SK-N-SH (cell line): ENCODE measurements at regions not wholly inside any gene's neighbourhood (a gene's known extent, or its start where the extent isn't known, plus 50 kb on each side); places are given as distances from the start of the nearest gene placed in this dataset.

ENCODE experiments used
- CTCF ChIA-PET: fragments of 300-600, 350-600 bp; formaldehyde crosslinking; extraction: SDS; loops from one replicate; lab custom pipeline; 2021; lab: Yijun Ruan, JAX
- POLR2A ChIA-PET: fragments of 350-600 bp; sonication (Branson Sonifier 250); formaldehyde crosslinking; extraction: SDS; loops from one replicate; lab custom pipeline; 2020; ENCODE audit warnings: antibody characterized with exemption, inconsistent platforms; lab: Yijun Ruan, JAX
- DNase-seq: peaks from one replicate; pipeline ENCODE4 v3.0.0; 2012
- H2AFZ ChIP-seq: fragments of 200-600 bp; sonication (generic); 2 replicates; pipeline ENCODE4 v1.8.1; 2016; ENCODE audit warnings: antibody characterized with exemption, mild to moderate bottlenecking, low read depth
- H3F3A ChIP-seq: fragments of 200-600 bp; sonication (generic); replicated peaks from 2 replicates; pipeline ENCODE3; 2016; ENCODE audit warnings: antibody characterized with exemption, mild to moderate bottlenecking; ENCODE audit not compliant: insufficient read depth
- H3K27ac ChIP-seq, 2 experiments: fragments of 200-500 bp in 1 of 2; fragments of 200-600 bp in 1 of 2; sonication (Bioruptor generic) in 1 of 2; sonication (generic), shearing (Covaris generic) in 1 of 2; 2 replicates each; pipeline versions ENCODE4 v1.5.1 to v1.6.1; 2014 to 2016; ENCODE audit warnings: low read depth in 2 of 2, inconsistent platforms in 1 of 2, low read length in 1 of 2, mild to moderate bottlenecking in 1 of 2, mixed read lengths in 1 of 2
- H3K27me3 ChIP-seq: fragments of 200-600 bp; sonication (generic), shearing (Covaris generic); 2 replicates; pipeline ENCODE4 v1.6.1; 2016; ENCODE audit warnings: mixed run types; ENCODE audit not compliant: insufficient read depth
- H3K36me3 ChIP-seq, 2 experiments: fragments of 200-500 bp in 1 of 2; fragments of 200-600 bp in 1 of 2; sonication (Bioruptor generic) in 1 of 2; sonication (generic) in 1 of 2; replicated peaks in 1 of 2; 2 replicates each; pipeline versions ENCODE3 to v1.5.1; 2014 to 2016; ENCODE audit warnings: low read length in 1 of 2, mild to moderate bottlenecking in 1 of 2; ENCODE audit not compliant: insufficient read depth in 2 of 2, control insufficient read depth in 1 of 2
- H3K4me1 ChIP-seq, 2 experiments: fragments of 200-500 bp in 1 of 2; fragments of 200-600 bp in 1 of 2; sonication (Bioruptor generic) in 1 of 2; sonication (generic), shearing (Covaris generic) in 1 of 2; 2 replicates each; pipeline versions ENCODE4 v1.5.1 to v1.6.1; 2014 to 2016; ENCODE audit warnings: low read depth in 1 of 2, low read length in 1 of 2, mixed run types in 1 of 2; ENCODE audit not compliant: insufficient read depth in 2 of 2, control insufficient read depth in 1 of 2
- H3K4me2 ChIP-seq: fragments of 200-600 bp; sonication (generic), shearing (Covaris generic); 2 replicates; pipeline ENCODE4 v1.6.1; 2017; ENCODE audit warnings: mixed run types
- H3K4me3 ChIP-seq, 2 experiments: fragments of 200-500 bp in 1 of 2; fragments of 200-600 bp in 1 of 2; sonication (Bioruptor generic) in 1 of 2; sonication (generic), shearing (Covaris generic) in 1 of 2; 2 replicates each; pipeline versions ENCODE4 v1.5.1 to v1.8.1; 2014 to 2016; ENCODE audit warnings: low read depth in 2 of 2, inconsistent platforms in 1 of 2, low read length in 1 of 2, mild to moderate bottlenecking in 1 of 2, mixed read lengths in 1 of 2, moderate library complexity in 1 of 2
- H3K79me2 ChIP-seq: fragments of 200-600 bp; sonication (generic); 2 replicates; pipeline ENCODE4 v1.8.1; 2017; ENCODE audit warnings: mild to moderate bottlenecking; ENCODE audit not compliant: insufficient read depth
- H3K9ac ChIP-seq: fragments of 200-600 bp; sonication (generic); 2 replicates; pipeline ENCODE4 v1.6.1; 2017; ENCODE audit warnings: mixed run types
- H3K9me2 ChIP-seq: fragments of 200-600 bp; sonication (generic); 2 replicates; pipeline ENCODE4 v1.6.1; 2017; ENCODE audit warnings: mixed run types
- H3K9me3 ChIP-seq: fragments of 200-600 bp; sonication (generic); 2 replicates; pipeline ENCODE4 v1.6.1; 2017; ENCODE audit warnings: mixed run types, mild to moderate bottlenecking, moderate library complexity
- H4K20me1 ChIP-seq: fragments of 200-600 bp; sonication (generic); 2 replicates; pipeline ENCODE4 v1.6.1; 2017; ENCODE audit warnings: mild to moderate bottlenecking, mixed run types; ENCODE audit not compliant: insufficient read depth
- CHD2 ChIP-seq: fragments of 150-350 bp; IDR thresholded peaks from 2 replicates; pipeline ENCODE4 v1.6.1; 2018; ENCODE audit warnings: low read length; ENCODE audit not compliant: partially characterized antibody
- CTCF ChIP-seq: fragments of 200-600 bp; sonication (generic); IDR thresholded peaks from 2 replicates; pipeline ENCODE4 v1.6.1; 2017; ENCODE audit warnings: antibody characterized with exemption, mild to moderate bottlenecking, moderate library complexity
- ELF1 ChIP-seq: IDR thresholded peaks from 2 replicates; pipeline ENCODE4 v1.4.0; 2012
- EP300 ChIP-seq, 2 experiments: IDR thresholded peaks; 2 replicates each; pipeline versions ENCODE4 v1.4.0 to v1.6.1; 2012; ENCODE audit warnings: borderline replicate concordance in 1 of 2, low read depth in 1 of 2, low read length in 1 of 2
- EZH2phosphoT487 ChIP-seq: fragments of 200-600 bp; sonication (generic); IDR thresholded peaks from 2 replicates; pipeline ENCODE4 v1.6.1; 2017; ENCODE audit warnings: low read depth, mixed run types, mild to moderate bottlenecking, antibody characterized with exemption, moderate library complexity, borderline replicate concordance
- FOSL2 ChIP-seq: IDR thresholded peaks from 2 replicates; pipeline ENCODE4 v1.4.0; 2012; ENCODE audit warnings: low read depth, mild to moderate bottlenecking, moderate library complexity, borderline replicate concordance
- FOXJ3 ChIP-seq: sonication (generic); formaldehyde crosslinking; IDR thresholded peaks from 2 replicates; pipeline ENCODE4 v1.5.1; 2020; ENCODE audit warnings: mild to moderate bottlenecking, missing genetic modification reagents
- FOXM1 ChIP-seq: IDR thresholded peaks from 2 replicates; pipeline ENCODE4 v1.4.0; 2012; ENCODE audit warnings: low read depth, mild to moderate bottlenecking
- GABPA ChIP-seq: IDR thresholded peaks from 2 replicates; pipeline ENCODE4 v1.4.0; 2012; ENCODE audit warnings: low read depth, mild to moderate bottlenecking
- GATA2 ChIP-seq: sonication (generic); formaldehyde crosslinking; IDR thresholded peaks from 2 replicates; pipeline ENCODE4 v1.5.0; 2020; ENCODE audit warnings: mild to moderate bottlenecking, missing genetic modification reagents
- JUND ChIP-seq: IDR thresholded peaks from 2 replicates; pipeline ENCODE4 v1.4.0; 2012
- NRF1 ChIP-seq: IDR thresholded peaks from 2 replicates; pipeline ENCODE4 v1.6.1; 2012; ENCODE audit warnings: low read depth, mild to moderate bottlenecking, low read length
- POLR2AphosphoS5 ChIP-seq: IDR thresholded peaks from 2 replicates; pipeline ENCODE4 v1.6.1; 2012; ENCODE audit warnings: low read depth, low read length
- RAD21 ChIP-seq: IDR thresholded peaks from 2 replicates; pipeline ENCODE4 v1.6.1; 2012; ENCODE audit warnings: mild to moderate bottlenecking, low read length
- TCF12 ChIP-seq: IDR thresholded peaks from 2 replicates; pipeline ENCODE4 v1.4.0; 2012
- YY1 ChIP-seq: IDR thresholded peaks from 2 replicates; pipeline ENCODE4 v1.4.0; 2012; ENCODE audit warnings: low read depth, mild to moderate bottlenecking
- WGBS: methylation state at CpG from one replicate; pipeline ENCODE4 v1.1.6; 2017; ENCODE audit warnings: low lambda C conversion rate; 5-methylcytosine and 5-hydroxymethylcytosine counted together
- TF ChIP-seq, protein P1 (sequence below): IDR thresholded peaks from 2 replicates; pipeline ENCODE4; 2012
- TF ChIP-seq, protein P2 (sequence below): IDR thresholded peaks from 2 replicates; pipeline ENCODE4 v1.4.0; 2012; ENCODE audit warnings: low read depth
- TF ChIP-seq, protein P3 (sequence below): fragments of 150-350 bp; IDR thresholded peaks from 2 replicates; pipeline ENCODE4 v1.6.1; 2016; ENCODE audit warnings: mild to moderate bottlenecking, low read depth, low read length
- TF ChIP-seq, protein P4 (sequence below): IDR thresholded peaks from 2 replicates; pipeline ENCODE4 v1.6.1; 2012; ENCODE audit warnings: mild to moderate bottlenecking, low read depth, low read length, moderate library complexity

DNA sequence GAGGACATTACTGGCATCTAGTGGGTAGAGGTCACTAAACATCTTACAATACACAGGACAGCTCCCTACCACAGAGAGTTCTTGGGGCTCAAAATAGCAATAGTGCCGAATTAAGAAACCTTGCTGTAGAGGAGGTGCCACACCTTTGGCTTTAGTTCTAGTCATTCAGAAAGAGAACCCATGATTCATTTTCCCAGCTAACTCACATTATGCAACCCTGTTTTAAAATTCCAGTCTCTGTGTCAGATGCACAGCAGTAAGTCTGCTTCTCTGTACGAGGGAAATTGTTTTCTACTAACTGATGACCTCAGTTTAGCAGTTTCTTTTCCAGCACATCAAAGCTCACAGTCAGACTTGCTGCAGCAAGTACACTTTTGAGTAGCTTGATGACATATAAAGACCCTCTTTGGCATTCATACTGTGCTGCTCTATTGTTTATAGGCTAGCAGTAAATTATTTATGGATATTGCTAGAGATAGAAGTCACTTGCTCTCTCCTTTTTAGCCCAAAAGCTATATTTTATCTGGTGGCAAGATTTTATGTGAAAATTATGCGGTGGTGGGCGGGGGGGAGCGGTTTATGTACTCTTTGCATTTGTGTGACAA, 487.8 kb upstream of the MAGEB18 start:
- Histone ChIP-seq H2AFZ (no peak overlapping the region), H3K9ac (no peak overlapping the region), H4K20me1 (no peaks in the 10 kb centered on the region), H3K4me3 (no peak overlapping the region), H3F3A (no peaks in the 10 kb centered on the region), H3K4me2 (no peak overlapping the region), H3K79me2 (no peaks in the 10 kb centered on the region), H3K27me3 (no peaks in the 10 kb centered on the region), H3K4me1 (no peaks in the 10 kb centered on the region), H3K9me2 (no peaks in the 10 kb centered on the region), H3K36me3 (no peaks in the 10 kb centered on the region), H3K27ac (no peak overlapping the region), H3K9me3 (no peaks in the 10 kb centered on the region)
- DNase-seq, result no peak
- 5% methylated on average over 5 of the region's 5 CpGs for WGBS
- CTCF ChIA-PET, result no interaction called here
- TF ChIP-seq FOSL2, result no peak
- no peak for TF ChIP-seq JUND
- no peak for TF ChIP-seq ELF1
- TF ChIP-seq POLR2AphosphoS5, result no peak
- no peak for TF ChIP-seq FOXJ3
- no peak for TF ChIP-seq NRF1
- TF ChIP-seq CTCF, result no peak
- no peak for TF ChIP-seq EZH2phosphoT487
- no peak for TF ChIP-seq FOXM1
- no peak for TF ChIP-seq CHD2
- TF ChIP-seq GATA2, result no peak
- TF ChIP-seq, protein P1, sequence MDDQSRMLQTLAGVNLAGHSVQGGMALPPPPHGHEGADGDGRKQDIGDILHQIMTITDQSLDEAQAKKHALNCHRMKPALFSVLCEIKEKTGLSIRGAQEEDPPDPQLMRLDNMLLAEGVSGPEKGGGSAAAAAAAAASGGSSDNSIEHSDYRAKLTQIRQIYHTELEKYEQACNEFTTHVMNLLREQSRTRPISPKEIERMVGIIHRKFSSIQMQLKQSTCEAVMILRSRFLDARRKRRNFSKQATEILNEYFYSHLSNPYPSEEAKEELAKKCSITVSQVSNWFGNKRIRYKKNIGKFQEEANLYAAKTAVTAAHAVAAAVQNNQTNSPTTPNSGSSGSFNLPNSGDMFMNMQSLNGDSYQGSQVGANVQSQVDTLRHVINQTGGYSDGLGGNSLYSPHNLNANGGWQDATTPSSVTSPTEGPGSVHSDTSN, result no peak
- POLR2A ChIA-PET, result no interaction called here

- Histone ChIP-seq H3K27me3 (no peaks in the 10 kb centered on the region), H3K79me2 (no peaks in the 10 kb centered on the region), H3F3A (no peaks in the 10 kb centered on the region), H3K27ac (no peak overlapping the region), H3K4me2 (no peak overlapping the region), H3K9me3 (no peaks in the 10 kb centered on the region), H3K4me1 (no peaks in the 10 kb centered on the region), H3K9ac (no peak overlapping the region), H4K20me1 (no peaks in the 10 kb centered on the region), H3K36me3 (no peaks in the 10 kb centered on the region), H3K4me3 (no peak overlapping the region), H2AFZ (no peak overlapping the region), H3K9me2 (no peaks in the 10 kb centered on the region)
- under 1% methylated on average over 3 of the region's 3 CpGs for WGBS
- DNase-seq, result no peak
- ChIA-PET POLR2A (no interaction called here), CTCF (no interaction called here)
- TF ChIP-seq, protein P2, sequence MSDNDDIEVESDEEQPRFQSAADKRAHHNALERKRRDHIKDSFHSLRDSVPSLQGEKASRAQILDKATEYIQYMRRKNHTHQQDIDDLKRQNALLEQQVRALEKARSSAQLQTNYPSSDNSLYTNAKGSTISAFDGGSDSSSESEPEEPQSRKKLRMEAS, result no peak
- TF ChIP-seq, protein P3, sequence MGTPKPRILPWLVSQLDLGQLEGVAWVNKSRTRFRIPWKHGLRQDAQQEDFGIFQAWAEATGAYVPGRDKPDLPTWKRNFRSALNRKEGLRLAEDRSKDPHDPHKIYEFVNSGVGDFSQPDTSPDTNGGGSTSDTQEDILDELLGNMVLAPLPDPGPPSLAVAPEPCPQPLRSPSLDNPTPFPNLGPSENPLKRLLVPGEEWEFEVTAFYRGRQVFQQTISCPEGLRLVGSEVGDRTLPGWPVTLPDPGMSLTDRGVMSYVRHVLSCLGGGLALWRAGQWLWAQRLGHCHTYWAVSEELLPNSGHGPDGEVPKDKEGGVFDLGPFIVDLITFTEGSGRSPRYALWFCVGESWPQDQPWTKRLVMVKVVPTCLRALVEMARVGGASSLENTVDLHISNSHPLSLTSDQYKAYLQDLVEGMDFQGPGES, result no peak
- TF ChIP-seq YY1, result no peak
- no peak for TF ChIP-seq RAD21
- no peak for TF ChIP-seq NRF1
- TF ChIP-seq, protein P4, sequence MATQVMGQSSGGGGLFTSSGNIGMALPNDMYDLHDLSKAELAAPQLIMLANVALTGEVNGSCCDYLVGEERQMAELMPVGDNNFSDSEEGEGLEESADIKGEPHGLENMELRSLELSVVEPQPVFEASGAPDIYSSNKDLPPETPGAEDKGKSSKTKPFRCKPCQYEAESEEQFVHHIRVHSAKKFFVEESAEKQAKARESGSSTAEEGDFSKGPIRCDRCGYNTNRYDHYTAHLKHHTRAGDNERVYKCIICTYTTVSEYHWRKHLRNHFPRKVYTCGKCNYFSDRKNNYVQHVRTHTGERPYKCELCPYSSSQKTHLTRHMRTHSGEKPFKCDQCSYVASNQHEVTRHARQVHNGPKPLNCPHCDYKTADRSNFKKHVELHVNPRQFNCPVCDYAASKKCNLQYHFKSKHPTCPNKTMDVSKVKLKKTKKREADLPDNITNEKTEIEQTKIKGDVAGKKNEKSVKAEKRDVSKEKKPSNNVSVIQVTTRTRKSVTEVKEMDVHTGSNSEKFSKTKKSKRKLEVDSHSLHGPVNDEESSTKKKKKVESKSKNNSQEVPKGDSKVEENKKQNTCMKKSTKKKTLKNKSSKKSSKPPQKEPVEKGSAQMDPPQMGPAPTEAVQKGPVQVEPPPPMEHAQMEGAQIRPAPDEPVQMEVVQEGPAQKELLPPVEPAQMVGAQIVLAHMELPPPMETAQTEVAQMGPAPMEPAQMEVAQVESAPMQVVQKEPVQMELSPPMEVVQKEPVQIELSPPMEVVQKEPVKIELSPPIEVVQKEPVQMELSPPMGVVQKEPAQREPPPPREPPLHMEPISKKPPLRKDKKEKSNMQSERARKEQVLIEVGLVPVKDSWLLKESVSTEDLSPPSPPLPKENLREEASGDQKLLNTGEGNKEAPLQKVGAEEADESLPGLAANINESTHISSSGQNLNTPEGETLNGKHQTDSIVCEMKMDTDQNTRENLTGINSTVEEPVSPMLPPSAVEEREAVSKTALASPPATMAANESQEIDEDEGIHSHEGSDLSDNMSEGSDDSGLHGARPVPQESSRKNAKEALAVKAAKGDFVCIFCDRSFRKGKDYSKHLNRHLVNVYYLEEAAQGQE, result no peak
- no peak for TF ChIP-seq FOXJ3
- no peak for TF ChIP-seq GABPA
- TF ChIP-seq EZH2phosphoT487, result no peak
- TF ChIP-seq, protein P1, result no peak
- TF ChIP-seq TCF12, result no peak
- no peak for TF ChIP-seq GATA2
- no peak for TF ChIP-seq EP300 (IDR thresholded peaks at IDR 0.05; ENCODE audit: borderline replicate concordance in 1 of 2, low read depth in 1 of 2, low read length in 1 of 2)
Observed at GRCh38 chrX:25659317-25659716, 478.8 kb upstream of the MAGEB18 start.
